Activated CD4-positive, alpha-beta T cell treated with anti-CD3 and anti-CD28 coated beads, Interleukin-2, amount 50 U/mL, for 24 hours (primary cell): ENCODE measurements at regions not wholly inside any gene's neighbourhood (a gene's known extent, or its start where the extent isn't known, plus 50 kb on each side); places are given as distances from the start of the nearest gene placed in this dataset.
"Not testable (repeated sequence)": the region's sequence is repeated elsewhere in the genome, so short reads cannot be mapped to it uniquely, and the experiment has no call there.

Experiments
- DNase-seq, 2 donors: peaks; one replicate each; pipeline ENCODE4 v3.0.0-alpha.2; 2020; ENCODE audit warnings: low read depth in 1 of 2, low spot score in 1 of 2

GRCh38 chr3:35045118-35045517, 594.2 kb upstream of the ARPP21 start:
- no peak for DNase-seq

GRCh38 chr3:35064761-35065160, 574.6 kb upstream of the ARPP21 start:
- no peak for DNase-seq

- no peak for DNase-seq
These were observed 573.4 kb upstream of the ARPP21 start for GRCh38 chr3:35065891-35066290.

GRCh38 chr3:35067750-35068149, 571.6 kb upstream of the ARPP21 start:
- no peak for DNase-seq

GRCh38 chr3:35070088-35070487, 569.2 kb upstream of the ARPP21 start:
- no peak for DNase-seq

GRCh38 chr3:35071772-35072171, 567.6 kb upstream of the ARPP21 start:
- DNase-seq = no peak

GRCh38 chr3:35078780-35079179, 560.5 kb upstream of the ARPP21 start:
- no peak for DNase-seq

GRCh38 chr3:35079403-35079802, 559.9 kb upstream of the ARPP21 start:
- no peak for DNase-seq

GRCh38 chr3:35081899-35082298, 557.4 kb upstream of the ARPP21 start:
- DNase-seq = no peak

- no peak for DNase-seq
These were observed 550.4 kb upstream of the ARPP21 start for GRCh38 chr3:35088943-35089342.

- no peak for DNase-seq
These were observed 524.6 kb upstream of the ARPP21 start for GRCh38 chr3:35114686-35115085.

GRCh38 chr3:35120026-35120425, 519.3 kb upstream of the ARPP21 start:
- DNase-seq = no peak

- no peak for DNase-seq
These were observed 501.7 kb upstream of the ARPP21 start for GRCh38 chr3:35137612-35138011.

GRCh38 chr3:35141406-35141805, 497.9 kb upstream of the ARPP21 start:
- no peak for DNase-seq

- DNase-seq = no peak
These were observed 495.3 kb upstream of the ARPP21 start for GRCh38 chr3:35144011-35144410.

- DNase-seq = not testable (repeated sequence)
These were observed 492.9 kb upstream of the ARPP21 start for GRCh38 chr3:35146256-35147035.

GRCh38 chr3:35183927-35184675, 455.2 kb upstream of the ARPP21 start:
- no peak for DNase-seq

- no peak for DNase-seq
These were observed 454.6 kb upstream of the ARPP21 start for GRCh38 chr3:35184775-35185174.

- no peak for DNase-seq
These were observed 451.4 kb upstream of the ARPP21 start for GRCh38 chr3:35187908-35188307.

- no peak for DNase-seq
These were observed 444.7 kb upstream of the ARPP21 start for GRCh38 chr3:35194666-35195065.

GRCh38 chr3:35198857-35199256, 440.5 kb upstream of the ARPP21 start:
- no peak for DNase-seq

- no peak for DNase-seq
These were observed 439.3 kb upstream of the ARPP21 start for GRCh38 chr3:35200056-35200455.

GRCh38 chr3:35201211-35201610, 438.1 kb upstream of the ARPP21 start:
- no peak for DNase-seq
